Stimulated activated memory B cell treated with anti-CD40 and anti-IgM and Interleukin-4, amounts not matched to agents 10 μg/mL and 1 μg/mL and 100 μg/mL, for 72 hours (primary cell): ENCODE measurements at regions not wholly inside any gene's neighbourhood (a gene's known extent, or its start where the extent isn't known, plus 50 kb on each side); places are given as distances from the start of the nearest gene placed in this dataset.
"Not testable (repeated sequence)": the region's sequence is repeated elsewhere in the genome, so short reads cannot be mapped to it uniquely, and the experiment has no call there.

Experiments used
- ATAC-seq: fragments of 150-1000 bp; cut with Tn5 transposase; 2 replicates; pipeline ENCODE4 v1.10.0; 2021
- H3K27ac Mint-ChIP-seq: one replicate; pipeline ENCODE4 v1.8.0; 2022; ENCODE audit warnings: mild to moderate bottlenecking, mixed read lengths
- H3K27me3 Mint-ChIP-seq: one replicate; pipeline ENCODE4 v1.8.0; 2022; ENCODE audit warnings: mixed read lengths
- H3K36me3 Mint-ChIP-seq: one replicate; pipeline ENCODE4 v1.8.0; 2022; ENCODE audit warnings: mixed read lengths
- H3K4me1 Mint-ChIP-seq: one replicate; pipeline ENCODE4 v1.8.0; 2022; ENCODE audit warnings: mixed read lengths
- H3K4me3 Mint-ChIP-seq: one replicate; pipeline ENCODE4 v1.8.0; 2022; ENCODE audit warnings: mild to moderate bottlenecking, moderate library complexity, mixed read lengths
- H3K9me3 Mint-ChIP-seq: one replicate; pipeline ENCODE4 v1.8.0; 2022; ENCODE audit warnings: mixed read lengths

GRCh38 chr4:85168234-85168834 is 201.8 kb upstream of the WDFY3 start:
- ATAC-seq = no peak
- Mint-ChIP-seq H3K4me3 (no peak overlapping the region), H3K4me1 (peaks cover 4% of the 10 kb centered on the region), H3K27me3 (no peaks in the 10 kb centered on the region), H3K9me3 (peaks cover 2% of the 10 kb centered on the region), H3K27ac (no peak overlapping the region), H3K36me3 (no peaks in the 10 kb centered on the region)

GRCh38 chr4:85170241-85170640 is 203.8 kb upstream of the WDFY3 start:
- H3K27me3 Mint-ChIP-seq = no peaks in the 10 kb centered on the region
- no peak for ATAC-seq
- H3K9me3 Mint-ChIP-seq = peaks cover 6% of the 10 kb centered on the region
- no peaks in the 10 kb centered on the region for H3K36me3 Mint-ChIP-seq
- H3K4me1 Mint-ChIP-seq = peaks cover 4% of the 10 kb centered on the region
- no peak overlapping the region for H3K4me3 Mint-ChIP-seq
- H3K27ac Mint-ChIP-seq = no peak overlapping the region

GRCh38 chr4:85175190-85175589 is 208.7 kb upstream of the WDFY3 start:
- ATAC-seq = no peak

GRCh38 chr4:85177092-85177491 is 210.6 kb upstream of the WDFY3 start:
- Mint-ChIP-seq H3K4me3 (no peak overlapping the region), H3K36me3 (no peaks in the 10 kb centered on the region), H3K27me3 (no peaks in the 10 kb centered on the region), H3K4me1 (peaks cover 9% of the 10 kb centered on the region), H3K27ac (no peak overlapping the region), H3K9me3 (peaks cover 3% of the 10 kb centered on the region)
- no peak for ATAC-seq

More at GRCh38 chr4:85175190-85175589, 208.7 kb upstream of the WDFY3 start:
- Mint-ChIP-seq H3K9me3 (peaks cover 3% of the 10 kb centered on the region), H3K36me3 (no peaks in the 10 kb centered on the region), H3K27ac (no peak overlapping the region), H3K27me3 (no peaks in the 10 kb centered on the region), H3K4me1 (no peaks in the 10 kb centered on the region), H3K4me3 (no peak overlapping the region)

- peaks cover 3% of the 10 kb centered on the region for H3K9me3 Mint-ChIP-seq
- no peaks in the 10 kb centered on the region for H3K36me3 Mint-ChIP-seq
- H3K4me1 Mint-ChIP-seq = peaks cover 9% of the 10 kb centered on the region
- H3K27ac Mint-ChIP-seq = no peak overlapping the region
- no peak for ATAC-seq
- H3K27me3 Mint-ChIP-seq = no peaks in the 10 kb centered on the region
- no peak overlapping the region for H3K4me3 Mint-ChIP-seq
These were observed 211.2 kb upstream of the WDFY3 start for GRCh38 chr4:85177679-85178078.

DNA sequence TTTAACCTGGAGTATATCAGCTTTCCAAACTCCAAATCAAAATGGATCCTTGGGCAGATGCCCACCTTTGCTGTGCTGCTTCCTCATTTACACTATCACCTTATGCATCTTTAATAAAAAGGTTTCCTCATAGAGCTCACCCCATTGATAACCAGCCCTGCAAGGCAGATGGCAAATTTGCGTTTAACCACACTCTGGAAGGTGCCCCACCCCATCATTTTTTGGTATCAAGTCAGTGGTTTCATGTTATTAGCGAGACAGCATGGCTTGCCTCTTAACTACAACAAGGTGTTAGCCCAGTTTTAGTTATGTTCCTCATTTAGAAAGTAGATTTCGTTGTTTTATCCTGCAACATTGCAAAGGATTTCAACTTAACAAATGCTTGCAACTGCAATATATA is 214.0 kb upstream of the WDFY3 start:
- peaks cover 9% of the 10 kb centered on the region for H3K4me1 Mint-ChIP-seq
- no peaks in the 10 kb centered on the region for H3K9me3 Mint-ChIP-seq
- H3K27ac Mint-ChIP-seq = no peak overlapping the region
- no peak for ATAC-seq
- H3K36me3 Mint-ChIP-seq = no peaks in the 10 kb centered on the region
- no peaks in the 10 kb centered on the region for H3K27me3 Mint-ChIP-seq
- no peak overlapping the region for H3K4me3 Mint-ChIP-seq

DNA sequence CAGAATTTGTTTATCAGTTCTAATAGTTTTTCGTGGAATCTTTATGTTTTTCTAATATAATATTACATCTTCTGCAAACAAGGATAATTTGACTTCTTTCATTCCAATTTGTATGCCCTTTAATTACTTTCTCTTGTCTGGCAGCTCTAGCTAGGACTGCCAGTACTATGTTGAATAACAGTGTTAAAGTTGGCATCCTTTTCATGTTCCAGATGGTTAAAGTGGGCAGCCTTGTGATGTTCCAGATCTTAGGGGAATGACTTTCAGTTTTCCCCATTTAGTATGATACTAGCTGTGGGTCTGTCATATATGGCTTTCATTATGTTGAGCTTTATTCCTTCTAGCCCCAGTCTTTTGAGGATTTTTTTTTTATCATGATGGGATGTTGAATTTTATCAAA is 220.6 kb upstream of the WDFY3 start:
- H3K9me3 Mint-ChIP-seq = peaks cover 5% of the 10 kb centered on the region
- H3K36me3 Mint-ChIP-seq = no peaks in the 10 kb centered on the region
- no peaks in the 10 kb centered on the region for H3K4me1 Mint-ChIP-seq
- ATAC-seq = no peak
- no peak overlapping the region for H3K4me3 Mint-ChIP-seq
- no peak overlapping the region for H3K27ac Mint-ChIP-seq
- H3K27me3 Mint-ChIP-seq = peaks cover 28% of the 10 kb centered on the region

DNA sequence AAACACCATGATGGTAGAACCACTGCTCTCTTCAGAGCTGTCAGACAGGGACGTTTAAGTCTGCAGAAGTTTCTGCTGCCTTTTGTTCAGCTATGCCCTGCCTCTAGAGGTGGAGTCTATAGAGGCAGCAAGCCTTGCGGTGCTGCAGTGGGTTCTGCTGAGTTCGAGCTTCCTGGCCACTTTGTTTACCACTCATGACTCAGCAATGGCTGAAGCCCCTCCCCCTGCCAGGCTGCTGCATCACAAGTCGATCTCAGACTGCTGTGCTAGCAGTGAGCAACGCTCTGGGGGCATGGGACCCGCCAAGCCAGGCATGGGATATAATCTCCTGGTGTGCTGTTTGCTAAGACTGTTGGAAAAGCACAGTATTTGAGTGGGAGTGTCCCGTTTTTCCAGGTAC is 229.5 kb upstream of the WDFY3 start:
- not testable (repeated sequence) for H3K4me3 Mint-ChIP-seq, H3K27ac Mint-ChIP-seq, H3K4me1 Mint-ChIP-seq, ATAC-seq
- H3K27me3 Mint-ChIP-seq = peaks cover 44% of the 10 kb centered on the region
- peaks cover 23% of the 10 kb centered on the region for H3K9me3 Mint-ChIP-seq
- peaks cover 16% of the 10 kb centered on the region for H3K36me3 Mint-ChIP-seq

DNA sequence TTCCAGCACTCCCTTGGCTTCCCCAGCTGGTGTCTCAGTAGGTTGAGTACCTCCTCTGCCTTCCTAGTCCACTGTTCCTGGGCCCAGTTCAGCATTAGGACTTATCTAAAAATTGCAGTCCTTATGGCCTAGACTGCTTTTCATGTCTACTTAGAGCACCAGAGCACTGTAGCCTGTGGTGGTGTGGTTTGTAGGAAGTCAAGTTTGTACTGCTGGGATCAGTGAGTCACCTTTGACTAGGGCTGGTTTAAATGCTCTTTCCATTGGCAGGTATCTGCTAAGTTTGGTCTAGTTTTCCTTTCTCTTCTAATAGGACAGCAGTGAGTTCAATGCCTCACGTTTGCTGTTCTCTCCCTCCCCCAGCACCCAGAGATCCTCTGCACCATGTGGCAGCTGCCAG is 233.6 kb upstream of the WDFY3 start:
- H3K9me3 Mint-ChIP-seq = peaks cover 33% of the 10 kb centered on the region
- ATAC-seq = no peak
- H3K27ac Mint-ChIP-seq = no peak overlapping the region
- no peak overlapping the region for H3K4me3 Mint-ChIP-seq
- peaks cover under 1% of the 10 kb centered on the region for H3K4me1 Mint-ChIP-seq
- peaks cover 24% of the 10 kb centered on the region for H3K36me3 Mint-ChIP-seq
- H3K27me3 Mint-ChIP-seq = peaks cover 35% of the 10 kb centered on the region

GRCh38 chr4:85209161-85209560 is 242.7 kb upstream of the WDFY3 start:
- peaks cover 7% of the 10 kb centered on the region for H3K4me1 Mint-ChIP-seq

DNA sequence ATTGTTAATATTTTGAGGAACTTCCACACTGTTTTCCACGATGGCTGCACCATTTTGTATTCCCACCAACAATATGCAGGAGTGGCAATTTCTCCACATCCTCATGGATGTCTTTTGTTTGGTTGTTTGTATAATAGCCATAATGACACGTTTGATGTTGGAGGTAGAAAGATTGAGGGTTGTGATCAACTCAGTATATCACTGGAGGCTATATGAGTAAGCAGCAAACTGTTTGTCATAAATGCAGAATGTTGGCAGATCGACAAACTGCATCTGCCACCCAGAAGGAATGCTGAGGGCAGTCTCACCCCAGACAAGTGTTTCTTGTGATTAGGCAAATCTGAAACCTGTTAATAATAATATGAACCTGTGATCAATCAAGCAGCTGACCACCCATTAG is 243.9 kb upstream of the WDFY3 start:
- no peak overlapping the region for H3K4me3 Mint-ChIP-seq
- peaks cover 7% of the 10 kb centered on the region for H3K36me3 Mint-ChIP-seq
- peaks cover 4% of the 10 kb centered on the region for H3K4me1 Mint-ChIP-seq
- H3K27me3 Mint-ChIP-seq = no peaks in the 10 kb centered on the region
- peaks cover 14% of the 10 kb centered on the region for H3K9me3 Mint-ChIP-seq
- no peak overlapping the region for H3K27ac Mint-ChIP-seq
- ATAC-seq = no peak

More at GRCh38 chr4:85209161-85209560, 242.7 kb upstream of the WDFY3 start:
- H3K27me3 Mint-ChIP-seq = peaks cover 5% of the 10 kb centered on the region
- peaks cover 22% of the 10 kb centered on the region for H3K9me3 Mint-ChIP-seq
- peaks cover 11% of the 10 kb centered on the region for H3K36me3 Mint-ChIP-seq
- H3K4me3 Mint-ChIP-seq = no peak overlapping the region
- H3K27ac Mint-ChIP-seq = no peak overlapping the region
- no peak for ATAC-seq

- H3K27ac Mint-ChIP-seq, H3K4me1 Mint-ChIP-seq, ATAC-seq, H3K4me3 Mint-ChIP-seq, H3K27me3 Mint-ChIP-seq: not testable (repeated sequence)
- Mint-ChIP-seq H3K9me3 (peaks cover 21% of the 10 kb centered on the region), H3K36me3 (peaks cover 17% of the 10 kb centered on the region)
These were observed 250.1 kb upstream of the WDFY3 start for GRCh38 chr4:85216571-85216970.

- no peak for ATAC-seq
- Mint-ChIP-seq H3K27ac (no peak overlapping the region), H3K4me3 (no peak overlapping the region), H3K36me3 (peaks cover 17% of the 10 kb centered on the region), H3K27me3 (no peaks in the 10 kb centered on the region), H3K9me3 (peaks cover 21% of the 10 kb centered on the region), H3K4me1 (no peaks in the 10 kb centered on the region)
These were observed 252.3 kb upstream of the WDFY3 start for GRCh38 chr4:85218756-85219155.

GRCh38 chr4:85221606-85222005 is 253.3 kb upstream of the ARHGAP24 start:
- ATAC-seq = no peak
- Mint-ChIP-seq H3K4me1 (no peaks in the 10 kb centered on the region), H3K27me3 (peaks cover under 1% of the 10 kb centered on the region), H3K9me3 (peaks cover 21% of the 10 kb centered on the region), H3K4me3 (no peak overlapping the region), H3K27ac (no peak overlapping the region), H3K36me3 (peaks cover 17% of the 10 kb centered on the region)

DNA sequence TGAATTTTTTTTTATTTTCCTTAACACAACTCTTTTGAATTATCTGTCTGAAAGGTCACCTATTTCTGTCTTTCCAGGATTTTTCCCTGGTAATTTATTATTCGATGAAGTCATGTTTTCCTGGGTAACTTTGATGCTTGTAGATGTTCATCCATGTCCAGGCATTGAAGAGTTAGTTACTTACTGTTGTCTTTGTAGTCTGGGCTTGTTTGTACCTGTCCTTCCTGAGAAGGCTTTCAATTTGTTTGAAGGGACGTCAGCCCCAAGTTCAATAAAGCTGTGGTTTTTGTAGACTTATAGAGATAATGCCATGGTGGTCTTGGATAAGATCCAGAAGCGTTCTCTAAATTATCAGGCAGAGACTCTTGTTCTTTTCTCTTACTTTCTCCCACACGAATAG is 252.4 kb upstream of the ARHGAP24 start:
- no peak for ATAC-seq
- H3K36me3 Mint-ChIP-seq = peaks cover 10% of the 10 kb centered on the region
- H3K27ac Mint-ChIP-seq = no peak overlapping the region
- H3K4me1 Mint-ChIP-seq = no peaks in the 10 kb centered on the region
- H3K9me3 Mint-ChIP-seq = peaks cover 15% of the 10 kb centered on the region
- H3K4me3 Mint-ChIP-seq = no peak overlapping the region
- H3K27me3 Mint-ChIP-seq = peaks cover 8% of the 10 kb centered on the region

- no peak overlapping the region for H3K27ac Mint-ChIP-seq
- no peak for ATAC-seq
These were observed 246.7 kb upstream of the ARHGAP24 start for GRCh38 chr4:85228264-85228663.

DNA sequence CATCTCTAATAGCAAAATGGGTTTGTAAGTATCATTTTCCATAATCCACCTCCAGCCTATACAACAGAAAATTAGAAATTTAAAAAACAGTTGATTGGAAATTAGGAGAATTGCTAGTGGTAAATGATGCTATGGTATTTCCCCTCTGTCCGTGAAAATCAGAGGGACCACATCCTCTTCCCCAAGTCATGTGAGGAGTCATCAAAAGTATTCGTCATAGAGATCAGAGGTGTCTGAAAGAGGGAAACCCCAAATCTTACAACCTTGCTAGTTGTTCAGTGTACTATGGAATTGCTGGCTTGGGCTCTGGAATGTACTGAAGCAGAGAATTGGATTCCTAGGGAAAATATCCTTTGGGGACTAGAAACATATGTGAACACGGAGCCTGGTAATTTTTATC is 241.4 kb upstream of the ARHGAP24 start:
- Mint-ChIP-seq H3K27ac (no peak overlapping the region), H3K4me1 (no peaks in the 10 kb centered on the region), H3K9me3 (no peaks in the 10 kb centered on the region), H3K27me3 (peaks cover 2% of the 10 kb centered on the region), H3K36me3 (no peaks in the 10 kb centered on the region), H3K4me3 (no peak overlapping the region)
- peak; percentile 65 for ATAC-seq

More at GRCh38 chr4:85228264-85228663, 246.7 kb upstream of the ARHGAP24 start:
- peaks cover 8% of the 10 kb centered on the region for H3K27me3 Mint-ChIP-seq
- H3K4me1 Mint-ChIP-seq = no peaks in the 10 kb centered on the region
- no peak overlapping the region for H3K4me3 Mint-ChIP-seq
- H3K9me3 Mint-ChIP-seq = no peaks in the 10 kb centered on the region
- peaks cover 5% of the 10 kb centered on the region for H3K36me3 Mint-ChIP-seq
